ENCODE measurements at regions not wholly inside any gene's neighbourhood (a gene's known extent, or its start where the extent isn't known, plus 50 kb on each side); places are given as distances from the start of the nearest gene placed in this dataset.
"Not testable (repeated sequence)": the region's sequence is repeated elsewhere in the genome, so short reads cannot be mapped to it uniquely, and the experiment has no call there.

- not testable (repeated sequence) for H3K36me3 Mint-ChIP-seq; H3K27me3 Mint-ChIP-seq; H3K4me1 Mint-ChIP-seq (ENCODE audit: low read depth); H3K4me3 Mint-ChIP-seq; H3K9me3 Mint-ChIP-seq (ENCODE audit: low read depth); H3K27ac Mint-ChIP-seq
Observed at GRCh38 chr1:807699-808390, 115.9 kb upstream of the SAMD11 start.

- not testable (repeated sequence) for H3K9me3 Mint-ChIP-seq (ENCODE audit: low read depth); H3K27ac Mint-ChIP-seq; H3K36me3 Mint-ChIP-seq; H3K4me1 Mint-ChIP-seq (ENCODE audit: low read depth); H3K27me3 Mint-ChIP-seq; H3K4me3 Mint-ChIP-seq
Observed at GRCh38 chr1:810949-811348, 112.8 kb upstream of the SAMD11 start.

- H3K36me3 Mint-ChIP-seq; H3K27ac Mint-ChIP-seq; H3K27me3 Mint-ChIP-seq; H3K4me3 Mint-ChIP-seq; H3K9me3 Mint-ChIP-seq (ENCODE audit: low read depth): not testable (repeated sequence)
- H3K4me1 Mint-ChIP-seq (ENCODE audit: low read depth), result peaks cover 18% of the 10 kb centered on the region
Observed at GRCh38 chr1:812535-813127, 111.1 kb upstream of the SAMD11 start.

- H3K27ac Mint-ChIP-seq; H3K27me3 Mint-ChIP-seq; H3K9me3 Mint-ChIP-seq (ENCODE audit: low read depth); H3K36me3 Mint-ChIP-seq; H3K4me3 Mint-ChIP-seq: not testable (repeated sequence)
- peaks cover 22% of the 10 kb centered on the region for H3K4me1 Mint-ChIP-seq (ENCODE audit: low read depth)
Observed at GRCh38 chr1:814543-814942, 109.2 kb upstream of the SAMD11 start.

- not testable (repeated sequence) for H3K36me3 Mint-ChIP-seq, H3K27ac Mint-ChIP-seq
Observed at GRCh38 chr1:815147-815922, 108.4 kb upstream of the SAMD11 start.

GRCh38 chr1:817071-817599 lies 106.6 kb upstream of the SAMD11 start:
- H3K27ac Mint-ChIP-seq; H3K9me3 Mint-ChIP-seq (ENCODE audit: low read depth); H3K27me3 Mint-ChIP-seq; H3K36me3 Mint-ChIP-seq: not testable (repeated sequence)
- H3K4me1 Mint-ChIP-seq (ENCODE audit: low read depth), result peaks cover 21% of the 10 kb centered on the region
- H3K4me3 Mint-ChIP-seq, result peak overlapping the region; percentile 11

More at GRCh38 chr1:815147-815922, 108.4 kb upstream of the SAMD11 start:
- H3K4me1 Mint-ChIP-seq (ENCODE audit: low read depth), result peaks cover 22% of the 10 kb centered on the region
- H3K9me3 Mint-ChIP-seq (ENCODE audit: low read depth); H3K27me3 Mint-ChIP-seq; H3K4me3 Mint-ChIP-seq: not testable (repeated sequence)

- H3K4me3 Mint-ChIP-seq, H3K27ac Mint-ChIP-seq, H3K27me3 Mint-ChIP-seq: not testable (repeated sequence)
Observed at GRCh38 chr1:817658-818617, 105.8 kb upstream of the SAMD11 start.

GRCh38 chr1:818618-819291 lies 105.0 kb upstream of the SAMD11 start:
- Mint-ChIP-seq H3K9me3 (ENCODE audit: low read depth) (no peaks in the 10 kb centered on the region), H3K36me3 (no peaks in the 10 kb centered on the region), H3K4me1 (ENCODE audit: low read depth) (peaks cover 14% of the 10 kb centered on the region), H3K4me3 (no peak overlapping the region), H3K27ac (peak overlapping the region; percentile 2), H3K27me3 (no peaks in the 10 kb centered on the region)

More at GRCh38 chr1:817658-818617, 105.8 kb upstream of the SAMD11 start:
- H3K36me3 Mint-ChIP-seq; H3K9me3 Mint-ChIP-seq (ENCODE audit: low read depth): not testable (repeated sequence)
- peaks cover 14% of the 10 kb centered on the region for H3K4me1 Mint-ChIP-seq (ENCODE audit: low read depth)

- no peak overlapping the region for H3K27ac Mint-ChIP-seq
- H3K4me3 Mint-ChIP-seq, result no peak overlapping the region
- no peaks in the 10 kb centered on the region for H3K27me3 Mint-ChIP-seq
- no peaks in the 10 kb centered on the region for H3K36me3 Mint-ChIP-seq
- H3K9me3 Mint-ChIP-seq (ENCODE audit: low read depth), result no peaks in the 10 kb centered on the region
- H3K4me1 Mint-ChIP-seq (ENCODE audit: low read depth), result peaks cover 26% of the 10 kb centered on the region
Observed at GRCh38 chr1:820962-821361, 102.8 kb upstream of the SAMD11 start.

- Mint-ChIP-seq H3K4me1 (ENCODE audit: low read depth) (peaks cover 46% of the 10 kb centered on the region), H3K27ac (peak overlapping the region; percentile 92), H3K4me3 (peak overlapping the region; percentile 93)
- H3K27me3 Mint-ChIP-seq; H3K9me3 Mint-ChIP-seq (ENCODE audit: low read depth); H3K36me3 Mint-ChIP-seq: not testable (repeated sequence)
Observed at GRCh38 chr1:826808-827207, 96.9 kb upstream of the SAMD11 start.

- H3K9me3 Mint-ChIP-seq (ENCODE audit: low read depth), result not testable (repeated sequence)
Observed at GRCh38 chr1:827211-828063, 96.3 kb upstream of the SAMD11 start.

GRCh38 chr1:829324-829723 lies 94.4 kb upstream of the SAMD11 start:
- Mint-ChIP-seq H3K4me3 (peak overlapping the region; percentile 68), H3K4me1 (ENCODE audit: low read depth) (peaks cover 48% of the 10 kb centered on the region)
- H3K27me3 Mint-ChIP-seq; H3K9me3 Mint-ChIP-seq (ENCODE audit: low read depth); H3K27ac Mint-ChIP-seq; H3K36me3 Mint-ChIP-seq: not testable (repeated sequence)

More at GRCh38 chr1:827211-828063, 96.3 kb upstream of the SAMD11 start:
- not testable (repeated sequence) for H3K27me3 Mint-ChIP-seq, H3K36me3 Mint-ChIP-seq
- Mint-ChIP-seq H3K4me3 (peak overlapping the region; percentile 93), H3K4me1 (ENCODE audit: low read depth) (peaks cover 48% of the 10 kb centered on the region), H3K27ac (peak overlapping the region; percentile 92)

- not testable (repeated sequence) for H3K27me3 Mint-ChIP-seq; H3K27ac Mint-ChIP-seq; H3K36me3 Mint-ChIP-seq; H3K9me3 Mint-ChIP-seq (ENCODE audit: low read depth)
- H3K4me3 Mint-ChIP-seq, result peak overlapping the region; percentile 68
- peaks cover 43% of the 10 kb centered on the region for H3K4me1 Mint-ChIP-seq (ENCODE audit: low read depth)
Observed at GRCh38 chr1:829932-830331, 93.8 kb upstream of the SAMD11 start.
